SK-N-SH (cell line): ENCODE measurements at regions not wholly inside any gene's neighbourhood (a gene's known extent, or its start where the extent isn't known, plus 50 kb on each side); places are given as distances from the start of the nearest gene placed in this dataset.

Experiments
- CTCF ChIA-PET: fragments of 300-600, 350-600 bp; formaldehyde crosslinking; extraction: SDS; loops from one replicate; lab custom pipeline; 2021; lab: Yijun Ruan, JAX
- POLR2A ChIA-PET: fragments of 350-600 bp; sonication (Branson Sonifier 250); formaldehyde crosslinking; extraction: SDS; loops from one replicate; lab custom pipeline; 2020; ENCODE audit warnings: antibody characterized with exemption, inconsistent platforms; lab: Yijun Ruan, JAX
- DNase-seq: peaks from one replicate; pipeline ENCODE4 v3.0.0; 2012
- H2AFZ ChIP-seq: fragments of 200-600 bp; sonication (generic); 2 replicates; pipeline ENCODE4 v1.8.1; 2016; ENCODE audit warnings: antibody characterized with exemption, mild to moderate bottlenecking, low read depth
- H3F3A ChIP-seq: fragments of 200-600 bp; sonication (generic); replicated peaks from 2 replicates; pipeline ENCODE3; 2016; ENCODE audit warnings: antibody characterized with exemption, mild to moderate bottlenecking; ENCODE audit not compliant: insufficient read depth
- H3K27ac ChIP-seq, 2 experiments: fragments of 200-500 bp in 1 of 2; fragments of 200-600 bp in 1 of 2; sonication (Bioruptor generic) in 1 of 2; sonication (generic), shearing (Covaris generic) in 1 of 2; 2 replicates each; pipeline versions ENCODE4 v1.5.1 to v1.6.1; 2014 to 2016; ENCODE audit warnings: low read depth in 2 of 2, inconsistent platforms in 1 of 2, low read length in 1 of 2, mild to moderate bottlenecking in 1 of 2, mixed read lengths in 1 of 2
- H3K27me3 ChIP-seq: fragments of 200-600 bp; sonication (generic), shearing (Covaris generic); 2 replicates; pipeline ENCODE4 v1.6.1; 2016; ENCODE audit warnings: mixed run types; ENCODE audit not compliant: insufficient read depth
- H3K36me3 ChIP-seq, 2 experiments: fragments of 200-500 bp in 1 of 2; fragments of 200-600 bp in 1 of 2; sonication (Bioruptor generic) in 1 of 2; sonication (generic) in 1 of 2; replicated peaks in 1 of 2; 2 replicates each; pipeline versions ENCODE3 to v1.5.1; 2014 to 2016; ENCODE audit warnings: low read length in 1 of 2, mild to moderate bottlenecking in 1 of 2; ENCODE audit not compliant: insufficient read depth in 2 of 2, control insufficient read depth in 1 of 2
- H3K4me1 ChIP-seq, 2 experiments: fragments of 200-500 bp in 1 of 2; fragments of 200-600 bp in 1 of 2; sonication (Bioruptor generic) in 1 of 2; sonication (generic), shearing (Covaris generic) in 1 of 2; 2 replicates each; pipeline versions ENCODE4 v1.5.1 to v1.6.1; 2014 to 2016; ENCODE audit warnings: low read depth in 1 of 2, low read length in 1 of 2, mixed run types in 1 of 2; ENCODE audit not compliant: insufficient read depth in 2 of 2, control insufficient read depth in 1 of 2
- H3K4me2 ChIP-seq: fragments of 200-600 bp; sonication (generic), shearing (Covaris generic); 2 replicates; pipeline ENCODE4 v1.6.1; 2017; ENCODE audit warnings: mixed run types
- H3K4me3 ChIP-seq, 2 experiments: fragments of 200-500 bp in 1 of 2; fragments of 200-600 bp in 1 of 2; sonication (Bioruptor generic) in 1 of 2; sonication (generic), shearing (Covaris generic) in 1 of 2; 2 replicates each; pipeline versions ENCODE4 v1.5.1 to v1.8.1; 2014 to 2016; ENCODE audit warnings: low read depth in 2 of 2, inconsistent platforms in 1 of 2, low read length in 1 of 2, mild to moderate bottlenecking in 1 of 2, mixed read lengths in 1 of 2, moderate library complexity in 1 of 2
- H3K79me2 ChIP-seq: fragments of 200-600 bp; sonication (generic); 2 replicates; pipeline ENCODE4 v1.8.1; 2017; ENCODE audit warnings: mild to moderate bottlenecking; ENCODE audit not compliant: insufficient read depth
- H3K9ac ChIP-seq: fragments of 200-600 bp; sonication (generic); 2 replicates; pipeline ENCODE4 v1.6.1; 2017; ENCODE audit warnings: mixed run types
- H3K9me2 ChIP-seq: fragments of 200-600 bp; sonication (generic); 2 replicates; pipeline ENCODE4 v1.6.1; 2017; ENCODE audit warnings: mixed run types
- H3K9me3 ChIP-seq: fragments of 200-600 bp; sonication (generic); 2 replicates; pipeline ENCODE4 v1.6.1; 2017; ENCODE audit warnings: mixed run types, mild to moderate bottlenecking, moderate library complexity
- H4K20me1 ChIP-seq: fragments of 200-600 bp; sonication (generic); 2 replicates; pipeline ENCODE4 v1.6.1; 2017; ENCODE audit warnings: mild to moderate bottlenecking, mixed run types; ENCODE audit not compliant: insufficient read depth
- CHD2 ChIP-seq: fragments of 150-350 bp; IDR thresholded peaks from 2 replicates; pipeline ENCODE4 v1.6.1; 2018; ENCODE audit warnings: low read length; ENCODE audit not compliant: partially characterized antibody
- EZH2phosphoT487 ChIP-seq: fragments of 200-600 bp; sonication (generic); IDR thresholded peaks from 2 replicates; pipeline ENCODE4 v1.6.1; 2017; ENCODE audit warnings: low read depth, mixed run types, mild to moderate bottlenecking, antibody characterized with exemption, moderate library complexity, borderline replicate concordance
- FOXJ3 ChIP-seq: sonication (generic); formaldehyde crosslinking; IDR thresholded peaks from 2 replicates; pipeline ENCODE4 v1.5.1; 2020; ENCODE audit warnings: mild to moderate bottlenecking, missing genetic modification reagents
- FOXM1 ChIP-seq: IDR thresholded peaks from 2 replicates; pipeline ENCODE4 v1.4.0; 2012; ENCODE audit warnings: low read depth, mild to moderate bottlenecking
- MAX ChIP-seq: IDR thresholded peaks from 2 replicates; pipeline ENCODE4 v1.4.0; 2012; ENCODE audit warnings: low read depth
- NRF1 ChIP-seq: IDR thresholded peaks from 2 replicates; pipeline ENCODE4 v1.6.1; 2012; ENCODE audit warnings: low read depth, mild to moderate bottlenecking, low read length
- POLR2AphosphoS5 ChIP-seq: IDR thresholded peaks from 2 replicates; pipeline ENCODE4 v1.6.1; 2012; ENCODE audit warnings: low read depth, low read length
- RAD21 ChIP-seq: IDR thresholded peaks from 2 replicates; pipeline ENCODE4 v1.6.1; 2012; ENCODE audit warnings: mild to moderate bottlenecking, low read length
- REST ChIP-seq: IDR thresholded peaks from 2 replicates; pipeline ENCODE4 v1.6.1; 2012; ENCODE audit warnings: mild to moderate bottlenecking, low read depth, low read length, moderate library complexity
- RXRA ChIP-seq: IDR thresholded peaks from 2 replicates; pipeline ENCODE4 v1.4.0; 2012; ENCODE audit warnings: low read depth, mild to moderate bottlenecking, borderline replicate concordance
- SMC3 ChIP-seq: IDR thresholded peaks from 2 replicates; pipeline ENCODE4 v1.6.1; 2012; ENCODE audit warnings: low read depth, low read length, improper control_type of control experiment
- TCF12 ChIP-seq: IDR thresholded peaks from 2 replicates; pipeline ENCODE4 v1.4.0; 2012
- TEAD4 ChIP-seq: IDR thresholded peaks from 2 replicates; pipeline ENCODE4 v1.4.0; 2012; ENCODE audit warnings: mild to moderate bottlenecking, borderline replicate concordance; ENCODE audit not compliant: insufficient read depth
- USF2 ChIP-seq: fragments of 150-350 bp; IDR thresholded peaks from 2 replicates; pipeline ENCODE4 v1.6.1; 2017; ENCODE audit warnings: antibody characterized with exemption, low read length, low read depth, borderline replicate concordance
- YY1 ChIP-seq: IDR thresholded peaks from 2 replicates; pipeline ENCODE4 v1.4.0; 2012; ENCODE audit warnings: low read depth, mild to moderate bottlenecking
- ZBTB33 ChIP-seq: IDR thresholded peaks from 2 replicates; pipeline ENCODE4 v1.4.0; 2012; ENCODE audit warnings: low read depth, borderline replicate concordance
- WGBS: methylation state at CpG from one replicate; pipeline ENCODE4 v1.1.6; 2017; ENCODE audit warnings: low lambda C conversion rate; 5-methylcytosine and 5-hydroxymethylcytosine counted together
- TF ChIP-seq, protein P1 (sequence below): IDR thresholded peaks from 2 replicates; pipeline ENCODE4; 2012
- TF ChIP-seq, protein P2 (sequence below): IDR thresholded peaks from 2 replicates; pipeline ENCODE4 v1.4.0; 2012; ENCODE audit warnings: low read depth, borderline replicate concordance

- H4K20me1 ChIP-seq = no peaks in the 10 kb centered on the region
- H3F3A ChIP-seq = no peaks in the 10 kb centered on the region
- H3K36me3 ChIP-seq = no peaks in the 10 kb centered on the region
- H3K4me2 ChIP-seq = no peak overlapping the region
- H2AFZ ChIP-seq = no peak overlapping the region
- no peak overlapping the region for H3K4me3 ChIP-seq
- H3K9ac ChIP-seq = no peak overlapping the region
- TF ChIP-seq, protein P1, sequence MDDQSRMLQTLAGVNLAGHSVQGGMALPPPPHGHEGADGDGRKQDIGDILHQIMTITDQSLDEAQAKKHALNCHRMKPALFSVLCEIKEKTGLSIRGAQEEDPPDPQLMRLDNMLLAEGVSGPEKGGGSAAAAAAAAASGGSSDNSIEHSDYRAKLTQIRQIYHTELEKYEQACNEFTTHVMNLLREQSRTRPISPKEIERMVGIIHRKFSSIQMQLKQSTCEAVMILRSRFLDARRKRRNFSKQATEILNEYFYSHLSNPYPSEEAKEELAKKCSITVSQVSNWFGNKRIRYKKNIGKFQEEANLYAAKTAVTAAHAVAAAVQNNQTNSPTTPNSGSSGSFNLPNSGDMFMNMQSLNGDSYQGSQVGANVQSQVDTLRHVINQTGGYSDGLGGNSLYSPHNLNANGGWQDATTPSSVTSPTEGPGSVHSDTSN = no peak
- no peak for TF ChIP-seq RAD21
- TF ChIP-seq CHD2 = no peak
- TF ChIP-seq USF2 = no peak
- no peak for TF ChIP-seq REST
- no peak for TF ChIP-seq TCF12
- TF ChIP-seq RXRA = no peak
- H3K79me2 ChIP-seq = no peaks in the 10 kb centered on the region
- WGBS = 62% methylated on average over 18 of the region's 19 CpGs
- ChIA-PET CTCF (no interaction called here), POLR2A (no interaction called here)
- H3K27ac ChIP-seq = no peak overlapping the region
- H3K4me1 ChIP-seq = no peaks in the 10 kb centered on the region; a peak in 2 of 4 replicates
- no peaks in the 10 kb centered on the region for H3K27me3 ChIP-seq
- no peaks in the 10 kb centered on the region for H3K9me2 ChIP-seq
- H3K9me3 ChIP-seq = no peaks in the 10 kb centered on the region
- no peak for DNase-seq
Measured at GRCh38 chr14:96663076-96663475, 134.1 kb upstream of the VRK1 start.

- Histone ChIP-seq H3K9me3 (no peaks in the 10 kb centered on the region), H3K4me1 (no peaks in the 10 kb centered on the region; a peak in 2 of 4 replicates), H3K27me3 (no peaks in the 10 kb centered on the region), H3K9ac (no peak overlapping the region), H3K36me3 (no peaks in the 10 kb centered on the region), H3K4me3 (no peak overlapping the region), H3K4me2 (no peak overlapping the region), H3K79me2 (no peaks in the 10 kb centered on the region), H2AFZ (no peak overlapping the region), H4K20me1 (no peaks in the 10 kb centered on the region), H3F3A (no peaks in the 10 kb centered on the region), H3K9me2 (no peaks in the 10 kb centered on the region), H3K27ac (no peak overlapping the region)
- CTCF ChIA-PET = no interaction called here
- WGBS = 64% methylated on average over 10 of the region's 10 CpGs
- no peak for DNase-seq
- POLR2A ChIA-PET = interaction anchor here (0.5 kb wide), 1 partner anchor 53 kb away, joined by 3 read pairs; no protein-coding TSS in a partner anchor
- TF ChIP-seq ZBTB33 (no peak), TEAD4 (no peak), MAX (no peak), NRF1 (no peak), FOXM1 (no peak), POLR2AphosphoS5 (no peak), EZH2phosphoT487 (no peak), SMC3 (no peak), USF2 (no peak), RXRA (no peak), YY1 (no peak), FOXJ3 (CRISPR knock-in tag) (no peak), RAD21 (no peak)
- TF ChIP-seq, protein P2, sequence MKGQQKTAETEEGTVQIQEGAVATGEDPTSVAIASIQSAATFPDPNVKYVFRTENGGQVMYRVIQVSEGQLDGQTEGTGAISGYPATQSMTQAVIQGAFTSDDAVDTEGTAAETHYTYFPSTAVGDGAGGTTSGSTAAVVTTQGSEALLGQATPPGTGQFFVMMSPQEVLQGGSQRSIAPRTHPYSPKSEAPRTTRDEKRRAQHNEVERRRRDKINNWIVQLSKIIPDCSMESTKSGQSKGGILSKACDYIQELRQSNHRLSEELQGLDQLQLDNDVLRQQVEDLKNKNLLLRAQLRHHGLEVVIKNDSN = no peak
Measured at GRCh38 chr14:96663491-96664067, 133.6 kb upstream of the VRK1 start.
